ENCODE measurements at regions not wholly inside any gene's neighbourhood (a gene's known extent, or its start where the extent isn't known, plus 50 kb on each side); places are given as distances from the start of the nearest gene placed in this dataset.
"Not testable (repeated sequence)": the region's sequence is repeated elsewhere in the genome, so short reads cannot be mapped to it uniquely, and the experiment has no call there.

DNA sequence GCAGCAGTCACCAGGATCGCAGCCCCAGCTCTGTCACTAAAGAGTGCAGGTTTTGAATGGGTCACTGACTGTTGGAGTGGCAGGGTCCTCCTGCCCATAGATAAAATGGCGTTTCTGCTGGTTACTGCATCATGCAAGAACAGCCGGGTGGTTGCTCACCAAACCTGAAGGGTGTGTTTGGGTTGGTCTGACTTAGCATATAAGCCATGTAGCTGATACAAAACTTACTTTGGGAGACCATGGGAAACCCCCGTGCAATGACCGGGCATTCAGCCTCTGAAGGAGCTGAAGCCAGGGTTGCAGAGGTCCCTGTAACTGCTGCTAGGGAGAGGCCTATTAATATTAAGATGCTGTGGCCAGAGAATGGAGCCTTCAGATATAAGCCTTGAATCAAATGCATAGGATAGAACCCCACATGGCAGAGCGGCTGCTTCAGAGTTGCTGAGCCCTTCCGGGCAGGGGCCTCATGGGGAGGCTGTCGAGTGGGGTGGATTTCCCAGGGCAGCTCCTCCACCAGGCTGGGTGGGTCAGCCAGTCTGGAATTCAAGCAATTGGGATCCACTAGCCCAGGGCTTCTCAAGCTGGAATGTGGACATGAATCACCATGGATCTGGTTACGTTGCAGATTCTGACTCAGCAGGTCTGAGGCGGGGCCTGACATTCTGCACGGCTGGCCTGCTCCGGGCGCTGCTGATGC, 70.9 kb upstream of the CTBP2 start:
- peaks cover 6% of the 10 kb centered on the region for H3K9me3 Mint-ChIP-seq (ENCODE audit: unreplicated experiment)
- no TSS peak for BruUV-seq (replicated peaks)
- DNase-seq = peak; percentile 43 to 67
- no peaks in the 10 kb centered on the region for H3K9me3 ChIP-seq
- CTCF ChIA-PET = no interaction called here
- TF ChIP-seq, protein P1, sequence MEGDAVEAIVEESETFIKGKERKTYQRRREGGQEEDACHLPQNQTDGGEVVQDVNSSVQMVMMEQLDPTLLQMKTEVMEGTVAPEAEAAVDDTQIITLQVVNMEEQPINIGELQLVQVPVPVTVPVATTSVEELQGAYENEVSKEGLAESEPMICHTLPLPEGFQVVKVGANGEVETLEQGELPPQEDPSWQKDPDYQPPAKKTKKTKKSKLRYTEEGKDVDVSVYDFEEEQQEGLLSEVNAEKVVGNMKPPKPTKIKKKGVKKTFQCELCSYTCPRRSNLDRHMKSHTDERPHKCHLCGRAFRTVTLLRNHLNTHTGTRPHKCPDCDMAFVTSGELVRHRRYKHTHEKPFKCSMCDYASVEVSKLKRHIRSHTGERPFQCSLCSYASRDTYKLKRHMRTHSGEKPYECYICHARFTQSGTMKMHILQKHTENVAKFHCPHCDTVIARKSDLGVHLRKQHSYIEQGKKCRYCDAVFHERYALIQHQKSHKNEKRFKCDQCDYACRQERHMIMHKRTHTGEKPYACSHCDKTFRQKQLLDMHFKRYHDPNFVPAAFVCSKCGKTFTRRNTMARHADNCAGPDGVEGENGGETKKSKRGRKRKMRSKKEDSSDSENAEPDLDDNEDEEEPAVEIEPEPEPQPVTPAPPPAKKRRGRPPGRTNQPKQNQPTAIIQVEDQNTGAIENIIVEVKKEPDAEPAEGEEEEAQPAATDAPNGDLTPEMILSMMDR (IDR thresholded peaks at IDR 0.05; ENCODE audit: insufficient read depth in 1 of 2, low read depth in 1 of 2, low read length in 1 of 2, severe bottlenecking in 1 of 2, unreplicated experiment in 1 of 2) = no peak
- POLR2A ChIA-PET = no interaction called here
- H3K27me3 Mint-ChIP-seq (ENCODE audit: insufficient read depth, unreplicated experiment) = peaks cover 2% of the 10 kb centered on the region
- H3K36me3 ChIP-seq (ENCODE audit: control insufficient read depth, insufficient read depth, low read length) = no peaks in the 10 kb centered on the region
- no peaks in the 10 kb centered on the region for H3K4me1 Mint-ChIP-seq (ENCODE audit: low read depth, unreplicated experiment)
- peaks cover 11% of the 10 kb centered on the region; the same call in 1 of the 2 replicates for H3K4me1 ChIP-seq
- H3K27me3 ChIP-seq (replicated peaks; ENCODE audit: control insufficient read depth, insufficient read depth, low read length) = no peaks in the 10 kb centered on the region
- no peak overlapping the region for H3K4me3 ChIP-seq (ENCODE audit: low read depth, low read length)
- no peak overlapping the region for H3K4me3 Mint-ChIP-seq (ENCODE audit: unreplicated experiment)
- peak overlapping the region; percentile 42 for H3K27ac Mint-ChIP-seq (ENCODE audit: unreplicated experiment)
- intact Hi-C loops (cut with micrococcal nuclease; ENCODE audit: unreplicated experiment) = no loop called here
- no peaks in the 10 kb centered on the region for H3K36me3 Mint-ChIP-seq (ENCODE audit: insufficient read depth, unreplicated experiment)

DNA sequence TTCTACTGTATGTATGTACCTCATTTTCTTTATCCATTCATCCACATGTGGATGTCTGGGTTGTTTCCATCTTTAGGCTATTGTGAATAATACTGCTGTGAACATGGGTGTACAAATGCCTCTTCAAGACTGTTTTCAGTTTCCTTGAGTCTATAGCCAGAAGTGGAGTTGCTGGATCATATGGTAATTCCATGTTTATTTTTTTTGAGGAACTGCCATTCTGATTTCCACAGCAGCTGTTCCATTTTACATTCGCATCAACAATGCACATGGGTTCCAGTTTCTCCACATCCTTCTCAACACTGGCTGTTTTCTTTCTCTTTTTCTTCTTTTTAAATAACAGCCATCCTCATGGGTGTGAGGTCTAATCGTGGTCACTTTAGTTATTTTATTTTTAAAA, 69.9 kb upstream of the CTBP2 start:
- no peak overlapping the region for H3K4me3 Mint-ChIP-seq (ENCODE audit: unreplicated experiment)
- no peaks in the 10 kb centered on the region for H3K27me3 Mint-ChIP-seq (ENCODE audit: insufficient read depth, unreplicated experiment)
- DNase-seq = no peak
- H3K36me3 ChIP-seq (ENCODE audit: control insufficient read depth, insufficient read depth, low read length) = no peaks in the 10 kb centered on the region
- H3K36me3 Mint-ChIP-seq (ENCODE audit: insufficient read depth, unreplicated experiment) = no peaks in the 10 kb centered on the region
- no peaks in the 10 kb centered on the region for H3K9me3 Mint-ChIP-seq (ENCODE audit: unreplicated experiment)
- no peak overlapping the region for H3K4me3 ChIP-seq (ENCODE audit: low read depth, low read length)
- no TSS peak for BruUV-seq (replicated peaks)
- no peak overlapping the region for H3K27ac Mint-ChIP-seq (ENCODE audit: unreplicated experiment)
- H3K9me3 ChIP-seq = no peaks in the 10 kb centered on the region
- intact Hi-C loops (cut with micrococcal nuclease; ENCODE audit: unreplicated experiment) = no loop called here
- POLR2A ChIA-PET = no interaction called here
- TF ChIP-seq, protein P1 (IDR thresholded peaks at IDR 0.05; ENCODE audit: insufficient read depth in 1 of 2, low read depth in 1 of 2, low read length in 1 of 2, severe bottlenecking in 1 of 2, unreplicated experiment in 1 of 2) = no peak
- peaks cover 11% of the 10 kb centered on the region; the same call in 1 of the 2 replicates for H3K4me1 ChIP-seq
- H3K4me1 Mint-ChIP-seq (ENCODE audit: low read depth, unreplicated experiment) = no peaks in the 10 kb centered on the region
- H3K27me3 ChIP-seq (replicated peaks; ENCODE audit: control insufficient read depth, insufficient read depth, low read length) = no peaks in the 10 kb centered on the region
- CTCF ChIA-PET = no interaction called here

DNA sequence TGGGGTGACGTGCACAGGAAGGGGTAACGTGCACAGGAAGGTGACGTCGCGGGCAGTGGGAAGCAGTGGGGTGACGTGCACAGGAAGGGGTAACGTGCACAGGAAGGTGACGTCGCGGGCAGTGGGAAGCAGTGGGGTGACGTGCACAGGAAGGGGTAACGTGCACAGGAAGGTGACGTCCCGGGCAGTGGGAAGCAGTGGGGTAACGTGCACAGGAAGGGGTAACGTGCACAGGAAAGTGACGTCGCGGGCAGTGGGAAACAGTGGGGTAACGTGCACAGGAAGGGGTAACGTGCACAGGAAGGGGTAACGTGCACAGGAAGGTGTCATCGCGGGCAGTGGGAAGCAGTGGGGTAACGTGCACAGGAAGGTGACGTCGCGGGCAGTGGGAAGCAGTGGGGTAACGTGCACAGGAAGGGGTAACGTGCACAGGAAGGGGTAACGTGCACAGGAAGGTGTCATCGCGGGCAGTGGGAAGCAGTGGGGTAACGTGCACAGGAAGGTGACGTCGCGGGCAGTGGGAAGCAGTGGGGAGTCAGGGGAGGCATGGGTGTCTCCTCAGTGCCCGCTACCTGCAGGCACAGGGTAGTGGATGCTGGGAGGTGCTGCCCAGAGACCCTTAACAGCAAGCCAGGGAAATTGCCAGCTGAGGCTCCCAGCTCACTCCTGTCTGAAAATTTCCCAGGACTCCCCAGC, 68.0 kb upstream of the CTBP2 start:
- POLR2A ChIA-PET; H3K4me3 ChIP-seq (ENCODE audit: low read depth, low read length); intact Hi-C loops (cut with micrococcal nuclease; ENCODE audit: unreplicated experiment); H3K36me3 ChIP-seq (ENCODE audit: control insufficient read depth, insufficient read depth, low read length); H3K4me3 Mint-ChIP-seq (ENCODE audit: unreplicated experiment); H3K27ac Mint-ChIP-seq (ENCODE audit: unreplicated experiment); DNase-seq; H3K9me3 Mint-ChIP-seq (ENCODE audit: unreplicated experiment); CTCF ChIA-PET; H3K9me3 ChIP-seq; H3K27me3 ChIP-seq (replicated peaks; ENCODE audit: control insufficient read depth, insufficient read depth, low read length); BruUV-seq (replicated peaks); H3K27me3 Mint-ChIP-seq (ENCODE audit: insufficient read depth, unreplicated experiment); H3K36me3 Mint-ChIP-seq (ENCODE audit: insufficient read depth, unreplicated experiment); H3K4me1 Mint-ChIP-seq (ENCODE audit: low read depth, unreplicated experiment): not testable (repeated sequence)
- H3K4me1 ChIP-seq = peaks cover 11% of the 10 kb centered on the region; the same call in 1 of the 2 replicates
